ENCODE measurements at regions not wholly inside any gene's neighbourhood (a gene's known extent, or its start where the extent isn't known, plus 50 kb on each side); places are given as distances from the start of the nearest gene placed in this dataset.

- no peak for DNase-seq (ENCODE audit: low read depth)
- no peak overlapping the region for H3K4me3 ChIP-seq (ENCODE audit: low read length)
- no peak for TF ChIP-seq CTCF (conservative IDR thresholded peaks at IDR 0.05; ENCODE audit: low read depth, low read length)
Measured at GRCh38 chr1:221187174-221187573, 307.9 kb downstream of the HLX start.

- no peak for TF ChIP-seq CTCF (conservative IDR thresholded peaks at IDR 0.05; ENCODE audit: low read depth, low read length)
- DNase-seq (ENCODE audit: low read depth), result no peak
- no peak overlapping the region for H3K4me3 ChIP-seq (ENCODE audit: low read length)
Measured at GRCh38 chr1:221188458-221188857, 309.2 kb downstream of the HLX start.

DNA sequence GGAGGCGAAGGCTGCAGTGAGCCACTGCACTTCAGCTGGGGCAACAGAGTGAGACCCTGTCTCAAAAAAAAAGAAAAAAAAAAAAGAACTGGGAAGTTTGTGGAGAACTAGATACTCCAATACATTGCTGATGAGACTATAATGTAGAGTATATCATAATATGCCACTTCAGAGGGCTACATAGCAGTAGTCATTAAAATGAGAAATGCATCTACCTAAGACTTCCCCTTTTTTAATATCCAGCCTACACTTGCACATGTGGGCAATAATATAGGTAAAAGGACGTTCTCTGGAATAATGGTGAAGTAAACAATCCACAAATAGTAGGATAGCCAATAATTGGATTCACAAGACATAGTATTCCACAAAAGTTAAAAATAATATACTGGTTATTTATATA is 311.0 kb downstream of the HLX start:
- no peak for DNase-seq (ENCODE audit: low read depth)
- no peak for TF ChIP-seq CTCF (conservative IDR thresholded peaks at IDR 0.05; ENCODE audit: low read depth, low read length)
- no peak overlapping the region for H3K4me3 ChIP-seq (ENCODE audit: low read length)

GRCh38 chr1:221192055-221192454 is 312.8 kb downstream of the HLX start:
- TF ChIP-seq CTCF (conservative IDR thresholded peaks at IDR 0.05; ENCODE audit: low read depth, low read length), result no peak
- no peak for DNase-seq (ENCODE audit: low read depth)
- no peak overlapping the region for H3K4me3 ChIP-seq (ENCODE audit: low read length)

GRCh38 chr1:221200464-221200863 is 321.2 kb downstream of the HLX start:
- TF ChIP-seq CTCF (conservative IDR thresholded peaks at IDR 0.05; ENCODE audit: low read depth, low read length), result no peak
- no peak for DNase-seq (ENCODE audit: low read depth)
- no peak overlapping the region for H3K4me3 ChIP-seq (ENCODE audit: low read length)

DNA sequence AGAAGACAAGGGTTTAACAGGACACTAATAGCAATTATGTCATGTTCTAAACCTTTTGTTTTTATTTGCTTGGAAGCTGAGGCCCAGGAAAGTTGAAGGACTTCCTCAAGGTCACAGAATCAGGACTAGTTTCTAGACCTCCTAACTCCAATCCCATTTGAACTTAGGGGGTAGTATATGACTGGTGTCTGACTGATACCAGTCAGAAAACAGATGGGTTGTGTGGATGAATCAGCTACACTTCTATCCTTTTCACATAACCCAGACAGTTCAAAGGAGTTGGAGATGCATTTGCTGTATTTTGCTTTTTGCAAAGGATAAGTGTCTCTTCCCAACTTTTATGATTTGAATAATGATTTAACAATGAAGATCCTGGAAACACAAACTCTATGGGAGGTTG is 322.5 kb downstream of the HLX start:
- no peak for TF ChIP-seq CTCF (conservative IDR thresholded peaks at IDR 0.05; ENCODE audit: low read depth, low read length)
- no peak for DNase-seq (ENCODE audit: low read depth)
- no peak overlapping the region for H3K4me3 ChIP-seq (ENCODE audit: low read length)

DNA sequence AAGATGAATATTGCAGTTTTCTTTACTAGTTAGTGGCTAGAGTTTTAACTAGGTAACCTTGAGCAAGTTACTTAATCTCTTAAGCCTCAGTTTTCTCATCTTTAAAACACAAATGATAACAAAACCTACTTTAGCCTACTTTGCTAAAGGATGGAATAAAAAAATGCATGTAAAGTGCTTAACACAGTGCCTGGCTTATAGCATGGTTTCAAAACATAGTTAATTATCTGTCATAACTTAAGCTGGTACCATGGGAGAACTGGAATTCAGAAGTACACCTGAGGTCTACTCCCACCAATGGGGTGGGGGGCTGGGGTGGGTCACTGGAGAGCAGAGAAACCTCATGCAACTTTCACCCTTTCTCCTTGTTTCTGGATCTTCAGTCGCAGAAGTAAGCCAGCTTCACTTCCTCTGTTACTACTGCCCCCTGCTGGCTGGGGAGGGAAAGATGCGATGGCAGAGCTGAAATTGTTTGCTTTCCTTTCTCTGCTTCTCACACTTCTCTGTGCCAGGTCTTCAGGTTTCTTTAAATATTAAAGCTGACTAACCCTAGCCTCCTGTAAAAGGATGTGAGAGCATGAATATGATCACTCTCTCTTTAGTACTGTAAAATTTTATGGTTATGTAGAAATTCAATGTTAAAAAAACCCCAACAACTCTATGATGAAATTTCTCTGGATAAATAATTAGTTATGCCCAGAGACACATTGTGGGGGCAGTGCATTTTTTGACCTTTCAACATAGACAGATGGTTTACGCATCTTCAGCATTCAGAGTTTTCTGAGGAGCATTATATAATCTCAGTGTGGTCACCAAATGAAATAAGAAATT is 324.2 kb downstream of the HLX start:
- H3K4me3 ChIP-seq (ENCODE audit: low read length), result no peak overlapping the region
- peak; percentile 4 for DNase-seq (ENCODE audit: low read depth)
- peak; percentile 96 for TF ChIP-seq CTCF (conservative IDR thresholded peaks at IDR 0.05; ENCODE audit: low read depth, low read length)

All from retinal pigment epithelial cell (primary cell).